Femur (tissue), 1 donor: ENCODE measurements at regions not wholly inside any gene's neighbourhood (a gene's known extent, or its start where the extent isn't known, plus 50 kb on each side); places are given as distances from the start of the nearest gene placed in this dataset.

ENCODE experiments used
- DNase-seq: peaks from one replicate; pipeline ENCODE4 v3.0.0-alpha.2; 2017

DNA sequence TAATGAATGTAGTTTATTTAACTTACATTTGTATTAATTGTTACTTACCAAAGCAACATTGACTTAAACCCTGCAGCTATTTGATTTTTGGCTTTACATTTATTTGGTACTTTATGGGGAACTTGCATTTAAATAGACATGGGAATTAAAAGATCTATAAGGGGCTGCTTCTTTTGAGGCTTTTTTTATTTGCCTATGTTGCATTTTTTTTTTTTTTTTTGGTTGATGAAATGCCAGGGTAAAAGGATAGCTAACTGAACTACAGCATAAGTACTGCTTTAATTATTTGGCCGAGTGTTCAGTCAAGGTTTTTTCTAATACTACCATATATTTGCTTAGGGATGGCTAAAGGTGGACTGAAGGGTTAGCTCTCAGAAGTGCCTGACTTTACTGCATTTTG is 62.5 kb upstream of the CDH4 start:
- no peak for DNase-seq

DNA sequence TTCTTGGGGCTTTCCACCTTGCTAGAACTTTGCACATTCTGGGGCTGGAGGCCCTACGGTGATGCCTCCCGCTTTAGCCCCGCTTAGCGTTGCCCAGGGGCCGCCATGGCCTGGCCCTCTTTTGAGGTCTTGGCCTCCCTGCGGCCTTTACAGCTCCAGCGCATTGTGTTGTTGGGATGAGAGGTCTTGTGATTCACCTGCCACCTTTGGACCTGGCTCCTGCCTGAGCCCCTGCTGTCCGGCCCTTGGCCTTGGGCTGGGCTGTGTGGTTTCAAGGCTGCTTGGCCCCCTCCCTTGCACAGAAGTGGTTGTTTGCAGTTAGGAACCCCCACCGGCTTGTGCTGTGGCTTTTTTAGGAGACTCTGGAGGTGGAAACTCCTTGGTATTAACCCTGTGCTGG is 61.0 kb upstream of the CDH4 start:
- no peak for DNase-seq

DNA sequence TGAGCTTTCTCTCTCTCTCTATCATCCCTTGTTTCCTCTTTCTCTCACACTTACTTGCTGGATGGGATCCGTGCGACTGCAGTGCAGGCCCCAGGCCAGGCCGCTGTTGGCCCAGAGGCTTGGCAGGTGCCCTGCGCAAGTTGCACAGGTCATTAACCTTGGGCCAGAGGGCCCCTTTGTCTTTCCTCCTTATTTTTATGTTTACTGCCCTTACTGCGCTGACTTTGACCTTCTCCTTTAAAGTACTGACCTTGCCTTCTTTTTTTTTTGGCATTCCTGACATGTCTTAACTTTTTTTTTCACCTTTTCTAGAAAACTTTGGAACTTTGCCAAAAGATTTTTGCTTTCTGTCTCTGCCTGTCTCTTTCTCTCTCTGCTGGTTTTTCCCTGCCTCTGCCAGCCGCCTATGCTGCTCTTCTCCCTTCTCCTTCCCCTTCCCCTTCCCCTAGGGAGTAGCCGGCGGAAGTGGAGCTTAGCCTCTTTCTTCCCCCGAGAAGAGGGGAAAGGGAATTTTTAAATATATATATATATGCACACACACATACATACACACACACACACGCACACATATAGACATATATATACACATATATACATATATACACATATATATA is 59.6 kb upstream of the CDH4 start:
- DNase-seq: no peak

DNA sequence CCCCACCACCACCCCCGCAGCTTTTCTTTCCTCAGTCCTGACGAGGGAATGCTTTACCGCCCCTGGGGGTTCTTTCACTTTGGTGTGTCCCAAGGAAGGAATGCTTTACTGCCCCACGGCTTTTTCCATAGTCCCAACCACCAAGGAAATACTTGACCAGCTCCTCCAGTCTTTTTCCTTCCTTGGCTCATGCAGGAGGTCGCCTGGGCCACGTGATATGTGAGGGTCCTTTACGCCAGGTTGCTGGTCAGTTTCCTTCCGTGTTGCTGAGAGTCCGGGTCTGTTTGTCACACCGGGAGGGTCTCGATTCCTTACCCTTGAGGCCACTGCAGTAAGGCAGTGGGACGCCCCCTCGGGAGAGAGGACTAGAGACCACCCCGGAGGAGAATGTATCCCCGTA is 58.9 kb upstream of the CDH4 start:
- DNase-seq: no peak
